ENCODE measurements at regions not wholly inside any gene's neighbourhood (a gene's known extent, or its start where the extent isn't known, plus 50 kb on each side); places are given as distances from the start of the nearest gene placed in this dataset.

GRCh38 chr6:134442073-134442472 lies 124.2 kb upstream of the SGK1 start:
- H3K27me3 ChIP-seq (ENCODE audit: low read length) = no peaks in the 10 kb centered on the region
- no peak overlapping the region for H2AFZ ChIP-seq (ENCODE audit: low read length)
- H3K9ac ChIP-seq (ENCODE audit: low read length) = no peak overlapping the region
- H3K9me2 ChIP-seq (replicated peaks; ENCODE audit: insufficient read depth, low read length) = no peaks in the 10 kb centered on the region
- DNase-seq = no peak
- no peak overlapping the region for H3K4me3 ChIP-seq (ENCODE audit: low read length)
- no peaks in the 10 kb centered on the region for H3K4me1 ChIP-seq (ENCODE audit: low read length)
- H3K79me2 ChIP-seq (ENCODE audit: low read length) = no peaks in the 10 kb centered on the region
- no peaks in the 10 kb centered on the region for H3K9me3 ChIP-seq (ENCODE audit: low read length)
- no peak overlapping the region for H3K4me2 ChIP-seq (ENCODE audit: low read depth, low read length, poor library complexity, severe bottlenecking)
- H3K27ac ChIP-seq (ENCODE audit: low read length) = no peak overlapping the region
- no peaks in the 10 kb centered on the region for H3K36me3 ChIP-seq (ENCODE audit: insufficient read depth, low read length)
- H4K20me1 ChIP-seq (ENCODE audit: insufficient read depth, low read depth, low read length) = no peaks in the 10 kb centered on the region

DNA sequence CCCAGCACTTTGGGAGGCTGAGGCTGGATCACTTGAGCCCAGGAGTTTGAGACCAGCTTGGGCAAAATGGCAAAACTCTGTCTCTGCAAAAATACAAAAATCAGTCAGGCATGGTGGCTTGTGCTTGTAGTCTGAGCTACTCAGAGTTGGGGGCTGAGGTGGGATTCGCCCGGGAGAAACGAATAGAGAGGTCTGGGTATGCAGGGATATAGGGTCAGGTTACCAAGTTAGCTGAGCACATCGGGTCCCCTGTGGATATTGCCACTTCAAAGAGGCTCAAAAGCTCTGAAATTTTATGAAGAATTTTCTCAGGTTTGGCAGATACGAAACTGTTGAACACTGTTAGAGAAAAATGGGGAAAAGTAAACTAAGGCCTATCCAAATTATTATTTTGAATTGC lies 120.9 kb upstream of the SGK1 start:
- no peaks in the 10 kb centered on the region for H3K4me1 ChIP-seq (ENCODE audit: low read length)
- H3K79me2 ChIP-seq (ENCODE audit: low read length) = no peaks in the 10 kb centered on the region
- no peaks in the 10 kb centered on the region for H3K36me3 ChIP-seq (ENCODE audit: insufficient read depth, low read length)
- no peaks in the 10 kb centered on the region for H3K9me2 ChIP-seq (replicated peaks; ENCODE audit: insufficient read depth, low read length)
- H3K9ac ChIP-seq (ENCODE audit: low read length) = no peak overlapping the region
- H3K9me3 ChIP-seq (ENCODE audit: low read length) = no peaks in the 10 kb centered on the region
- H3K27ac ChIP-seq (ENCODE audit: low read length) = no peak overlapping the region
- H3K4me2 ChIP-seq (ENCODE audit: low read depth, low read length, poor library complexity, severe bottlenecking) = no peak overlapping the region
- no peak overlapping the region for H3K4me3 ChIP-seq (ENCODE audit: low read length)
- no peak for DNase-seq
- H3K27me3 ChIP-seq (ENCODE audit: low read length) = no peaks in the 10 kb centered on the region
- H4K20me1 ChIP-seq (ENCODE audit: insufficient read depth, low read depth, low read length) = no peaks in the 10 kb centered on the region
- no peak overlapping the region for H2AFZ ChIP-seq (ENCODE audit: low read length)

GRCh38 chr6:134437376-134437775 lies 119.5 kb upstream of the SGK1 start:
- Histone ChIP-seq H3K79me2 (ENCODE audit: low read length) (no peaks in the 10 kb centered on the region), H3K4me1 (ENCODE audit: low read length) (no peaks in the 10 kb centered on the region), H4K20me1 (ENCODE audit: insufficient read depth, low read depth, low read length) (no peaks in the 10 kb centered on the region), H3K9ac (ENCODE audit: low read length) (no peak overlapping the region), H2AFZ (ENCODE audit: low read length) (no peak overlapping the region), H3K36me3 (ENCODE audit: insufficient read depth, low read length) (no peaks in the 10 kb centered on the region), H3K27ac (ENCODE audit: low read length) (no peak overlapping the region), H3K4me3 (ENCODE audit: low read length) (no peak overlapping the region), H3K27me3 (ENCODE audit: low read length) (no peaks in the 10 kb centered on the region), H3K9me2 (replicated peaks; ENCODE audit: insufficient read depth, low read length) (no peaks in the 10 kb centered on the region), H3K4me2 (ENCODE audit: low read depth, low read length, poor library complexity, severe bottlenecking) (no peak overlapping the region), H3K9me3 (ENCODE audit: low read length) (no peaks in the 10 kb centered on the region)
- DNase-seq = no peak

DNA sequence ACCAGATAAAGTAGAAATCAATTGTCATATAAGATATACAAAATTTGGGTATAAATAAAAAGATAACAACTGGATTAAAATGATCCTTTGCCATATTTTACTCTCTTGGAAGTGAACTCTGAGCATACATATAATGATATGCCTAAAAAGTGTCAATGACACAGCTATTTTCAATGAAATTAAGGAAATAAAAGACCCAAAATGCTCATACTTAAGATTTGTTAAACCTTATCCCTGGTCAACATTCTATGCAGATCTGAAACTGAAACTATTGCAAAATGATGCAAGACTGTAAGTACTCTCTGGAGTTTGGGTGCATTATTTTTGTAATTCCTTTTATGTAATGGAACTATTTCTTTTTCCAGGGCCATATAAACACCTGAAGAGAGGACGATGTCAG lies 119.0 kb upstream of the SGK1 start:
- H3K9ac ChIP-seq (ENCODE audit: low read length) = no peak overlapping the region

GRCh38 chr6:134436281-134436815 lies 118.4 kb upstream of the SGK1 start:
- Histone ChIP-seq H3K9me3 (ENCODE audit: low read length) (no peaks in the 10 kb centered on the region), H3K9me2 (replicated peaks; ENCODE audit: insufficient read depth, low read length) (no peaks in the 10 kb centered on the region), H3K79me2 (ENCODE audit: low read length) (no peaks in the 10 kb centered on the region), H3K9ac (ENCODE audit: low read length) (no peak overlapping the region), H3K4me2 (ENCODE audit: low read depth, low read length, poor library complexity, severe bottlenecking) (no peak overlapping the region), H3K27me3 (ENCODE audit: low read length) (no peaks in the 10 kb centered on the region), H3K4me3 (ENCODE audit: low read length) (no peak overlapping the region), H4K20me1 (ENCODE audit: insufficient read depth, low read depth, low read length) (no peaks in the 10 kb centered on the region), H3K36me3 (ENCODE audit: insufficient read depth, low read length) (no peaks in the 10 kb centered on the region), H3K4me1 (ENCODE audit: low read length) (no peaks in the 10 kb centered on the region), H3K27ac (ENCODE audit: low read length) (no peak overlapping the region), H2AFZ (ENCODE audit: low read length) (no peak overlapping the region)
- DNase-seq = no peak

More for the DNA sequence above, 119.0 kb upstream of the SGK1 start:
- H3K4me2 ChIP-seq (ENCODE audit: low read depth, low read length, poor library complexity, severe bottlenecking) = no peak overlapping the region
- H3K27ac ChIP-seq (ENCODE audit: low read length) = no peak overlapping the region
- H3K4me3 ChIP-seq (ENCODE audit: low read length) = no peak overlapping the region
- no peaks in the 10 kb centered on the region for H3K9me2 ChIP-seq (replicated peaks; ENCODE audit: insufficient read depth, low read length)
- H3K79me2 ChIP-seq (ENCODE audit: low read length) = no peaks in the 10 kb centered on the region
- H3K9me3 ChIP-seq (ENCODE audit: low read length) = no peaks in the 10 kb centered on the region
- H2AFZ ChIP-seq (ENCODE audit: low read length) = no peak overlapping the region
- no peaks in the 10 kb centered on the region for H4K20me1 ChIP-seq (ENCODE audit: insufficient read depth, low read depth, low read length)
- no peaks in the 10 kb centered on the region for H3K27me3 ChIP-seq (ENCODE audit: low read length)
- no peaks in the 10 kb centered on the region for H3K36me3 ChIP-seq (ENCODE audit: insufficient read depth, low read length)
- no peak for DNase-seq
- no peaks in the 10 kb centered on the region for H3K4me1 ChIP-seq (ENCODE audit: low read length)

DNA sequence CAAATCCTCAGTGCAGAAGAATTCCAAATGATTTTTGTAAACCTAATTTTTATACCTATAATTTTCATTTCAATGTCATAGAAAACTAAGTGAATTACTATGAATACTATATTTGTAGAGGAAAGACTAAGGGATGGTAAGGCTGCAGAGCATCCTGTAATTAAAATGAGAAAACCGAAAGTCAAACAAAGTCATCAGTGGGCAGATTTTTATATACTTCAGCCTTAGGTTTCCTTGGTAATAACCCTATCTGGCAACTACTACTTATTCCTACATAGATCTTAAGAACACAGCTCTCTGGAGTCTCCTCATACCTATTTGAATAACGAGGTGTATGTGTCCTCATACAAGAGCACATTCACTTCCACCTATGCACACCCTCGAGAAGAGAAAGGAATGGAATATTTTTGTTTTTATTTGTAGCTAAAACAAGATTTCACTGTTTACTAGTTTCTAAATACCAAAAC lies 117.9 kb upstream of the SGK1 start:
- Histone ChIP-seq H3K27ac (ENCODE audit: low read length) (no peak overlapping the region), H3K79me2 (ENCODE audit: low read length) (no peaks in the 10 kb centered on the region), H3K9me2 (replicated peaks; ENCODE audit: insufficient read depth, low read length) (no peaks in the 10 kb centered on the region), H3K4me3 (ENCODE audit: low read length) (no peak overlapping the region), H3K27me3 (ENCODE audit: low read length) (no peaks in the 10 kb centered on the region), H3K9me3 (ENCODE audit: low read length) (no peaks in the 10 kb centered on the region), H4K20me1 (ENCODE audit: insufficient read depth, low read depth, low read length) (no peaks in the 10 kb centered on the region), H3K4me1 (ENCODE audit: low read length) (no peaks in the 10 kb centered on the region), H3K36me3 (ENCODE audit: insufficient read depth, low read length) (no peaks in the 10 kb centered on the region), H3K9ac (ENCODE audit: low read length) (no peak overlapping the region), H3K4me2 (ENCODE audit: low read depth, low read length, poor library complexity, severe bottlenecking) (no peak overlapping the region), H2AFZ (ENCODE audit: low read length) (no peak overlapping the region)
- DNase-seq = no peak

GRCh38 chr6:134434019-134434942 lies 116.4 kb upstream of the SGK1 start:
- Histone ChIP-seq H3K4me3 (ENCODE audit: low read length) (no peak overlapping the region), H3K4me1 (ENCODE audit: low read length) (no peaks in the 10 kb centered on the region), H3K4me2 (ENCODE audit: low read depth, low read length, poor library complexity, severe bottlenecking) (no peak overlapping the region)

DNA sequence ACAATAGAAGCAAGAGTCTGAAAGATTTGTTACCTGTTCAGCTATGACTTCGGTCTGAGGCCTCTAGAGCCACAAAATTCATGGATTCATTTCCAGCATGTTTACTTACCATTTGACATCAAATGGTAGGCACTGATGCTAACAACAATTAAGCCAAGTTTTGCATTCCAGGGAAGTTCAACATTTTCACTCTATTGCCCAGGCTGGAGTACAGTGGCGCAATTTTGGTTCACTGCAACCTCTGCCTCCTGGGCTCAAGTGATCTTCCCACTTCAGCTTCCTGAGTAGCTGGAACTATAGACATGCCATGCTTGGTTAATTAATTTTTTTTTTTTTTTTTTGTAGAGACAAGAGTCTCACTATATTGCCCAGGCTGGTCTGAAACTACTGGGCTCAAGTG lies 114.1 kb upstream of the SGK1 start:
- H4K20me1 ChIP-seq (ENCODE audit: insufficient read depth, low read depth, low read length) = no peaks in the 10 kb centered on the region
- no peak for DNase-seq

More at GRCh38 chr6:134434019-134434942, 116.4 kb upstream of the SGK1 start:
- Histone ChIP-seq H4K20me1 (ENCODE audit: insufficient read depth, low read depth, low read length) (no peaks in the 10 kb centered on the region), H3K9ac (ENCODE audit: low read length) (no peak overlapping the region), H3K27me3 (ENCODE audit: low read length) (no peaks in the 10 kb centered on the region), H3K79me2 (ENCODE audit: low read length) (no peaks in the 10 kb centered on the region), H3K9me2 (replicated peaks; ENCODE audit: insufficient read depth, low read length) (no peaks in the 10 kb centered on the region), H3K27ac (ENCODE audit: low read length) (no peak overlapping the region), H2AFZ (ENCODE audit: low read length) (no peak overlapping the region), H3K9me3 (ENCODE audit: low read length) (no peaks in the 10 kb centered on the region), H3K36me3 (ENCODE audit: insufficient read depth, low read length) (no peaks in the 10 kb centered on the region)
- DNase-seq = no peak

More for the DNA sequence above, 114.1 kb upstream of the SGK1 start:
- H2AFZ ChIP-seq (ENCODE audit: low read length) = no peak overlapping the region
- H3K4me2 ChIP-seq (ENCODE audit: low read depth, low read length, poor library complexity, severe bottlenecking) = no peak overlapping the region
- no peaks in the 10 kb centered on the region for H3K9me2 ChIP-seq (replicated peaks; ENCODE audit: insufficient read depth, low read length)
- H3K27me3 ChIP-seq (ENCODE audit: low read length) = no peaks in the 10 kb centered on the region
- no peak overlapping the region for H3K9ac ChIP-seq (ENCODE audit: low read length)
- H3K79me2 ChIP-seq (ENCODE audit: low read length) = no peaks in the 10 kb centered on the region
- H3K4me1 ChIP-seq (ENCODE audit: low read length) = no peaks in the 10 kb centered on the region
- H3K9me3 ChIP-seq (ENCODE audit: low read length) = no peaks in the 10 kb centered on the region
- H3K36me3 ChIP-seq (ENCODE audit: insufficient read depth, low read length) = no peaks in the 10 kb centered on the region
- no peak overlapping the region for H3K4me3 ChIP-seq (ENCODE audit: low read length)
- no peak overlapping the region for H3K27ac ChIP-seq (ENCODE audit: low read length)

Measured in Karpas-422 (cell line).